ENCODE measurements at regions not wholly inside any gene's neighbourhood (a gene's known extent, or its start where the extent isn't known, plus 50 kb on each side); places are given as distances from the start of the nearest gene placed in this dataset.

DNA sequence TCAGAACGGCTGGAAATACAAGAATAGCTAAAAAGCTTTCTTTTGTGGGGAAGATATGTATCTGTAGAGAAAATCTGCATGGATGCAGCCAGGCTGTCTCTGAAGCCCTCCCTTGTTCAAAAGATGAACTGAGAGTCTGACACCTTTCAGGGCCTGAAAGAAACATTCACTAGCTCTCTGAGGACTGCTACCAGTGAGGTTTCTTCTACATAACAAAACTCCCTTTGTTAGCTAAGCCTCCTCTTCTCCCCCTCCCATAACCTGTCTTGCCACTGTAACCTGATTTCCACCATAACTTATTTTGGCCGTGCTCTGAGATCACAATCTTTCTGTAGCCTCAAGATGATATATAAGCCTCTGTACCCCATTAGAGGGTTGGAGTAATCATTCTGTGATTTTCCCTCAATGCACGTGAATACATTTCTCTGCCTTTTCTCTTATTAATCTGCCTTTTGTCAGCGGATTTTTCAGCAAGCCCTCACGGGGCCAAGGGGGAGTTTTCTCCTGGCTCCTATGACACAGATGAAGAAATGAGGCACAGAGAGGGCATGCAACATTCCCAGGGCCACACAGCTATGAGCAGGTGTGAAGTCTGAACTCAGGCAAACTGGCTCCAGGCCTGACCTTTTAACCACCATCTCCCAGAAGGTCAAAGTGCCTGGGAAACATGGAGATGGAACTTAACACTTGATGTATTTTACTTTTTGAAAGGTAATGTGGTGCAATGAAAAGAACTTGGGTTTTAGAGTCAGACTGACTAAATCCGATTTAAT is 161.6 kb upstream of the PRDX4 start:
- Histone ChIP-seq H2BK5ac (ENCODE audit: low read depth, low read length, poor library complexity, severe bottlenecking) (no peak overlapping the region), H2BK20ac (ENCODE audit: low read depth, low read length) (no peak overlapping the region), H3K56ac (ENCODE audit: extremely low read depth, insufficient read depth, low read length) (no peak overlapping the region), H3K27me3 (ENCODE audit: control insufficient read depth, insufficient read depth, low read length) (no peaks in the 10 kb centered on the region), H3K18ac (ENCODE audit: low read depth, low read length) (no peak overlapping the region), H4K5ac (ENCODE audit: low read depth, low read length) (no peak overlapping the region), H2BK15ac (ENCODE audit: low read depth, low read length) (no peak overlapping the region), H2AK5ac (ENCODE audit: low read depth, low read length) (no peak overlapping the region), H3K9ac (ENCODE audit: low read depth, low read length) (no peak overlapping the region), H2BK120ac (ENCODE audit: low read depth, low read length) (no peak overlapping the region), H3K27ac (ENCODE audit: insufficient read depth, low read length) (no peak overlapping the region), H3K4me2 (ENCODE audit: low read depth, low read length) (no peak overlapping the region), H3K14ac (replicated peaks; ENCODE audit: low read depth, low read length) (no peak overlapping the region), H3K9me3 (ENCODE audit: control insufficient read depth, insufficient read depth, low read length) (no peaks in the 10 kb centered on the region), H3K4me3 (ENCODE audit: insufficient read depth, low read depth, low read length) (no peak overlapping the region), H3K23ac (ENCODE audit: low read depth, low read length) (no peak overlapping the region), H3K9me1 (ENCODE audit: insufficient read depth, low read length) (no peaks in the 10 kb centered on the region), H3K4me1 (ENCODE audit: control insufficient read depth, insufficient read depth, low read length) (no peaks in the 10 kb centered on the region), H3K36me3 (ENCODE audit: control insufficient read depth, insufficient read depth, low read length) (no peaks in the 10 kb centered on the region), H4K8ac (ENCODE audit: low read depth in 2 of 2, low read length in 2 of 2) (no peak overlapping the region), H4K91ac (ENCODE audit: insufficient read depth, low read depth, low read length) (no peak overlapping the region), H4K20me1 (ENCODE audit: insufficient read depth, low read length) (no peaks in the 10 kb centered on the region), H2AK9ac (replicated peaks; ENCODE audit: low read depth, low read length, poor library complexity) (no peak overlapping the region), H3K4ac (ENCODE audit: low read depth, low read length) (no peak overlapping the region), H2AFZ (replicated peaks; ENCODE audit: low read length, poor library complexity) (no peak overlapping the region), H3K79me1 (ENCODE audit: low read depth in 1 of 2, low read length in 2 of 2) (no peaks in the 10 kb centered on the region)
- intact Hi-C loops (cut with micrococcal nuclease) (no loop called here), dilution Hi-C loops (cut with HindIII; ENCODE audit: low sequenced_read_pairs, unreplicated experiment) (no loop called here), in situ Hi-C loops (cut with MboI; ENCODE audit: low sequenced_read_pairs) (no loop called here)
- CTCF ChIA-PET = no interaction called here
- no peak for ATAC-seq (ENCODE audit: low read depth)
- no CpG with 5 or more reads among the region's 6 CpGs for WGBS, 2 experiments (ENCODE audit: extremely low coverage in 2 of 2, insufficient read length in 1 of 2)
- POLR2A ChIA-PET (ENCODE audit: unreplicated experiment) = no interaction called here
- no peak for DNase-seq
- TF ChIP-seq RFX5 (IDR thresholded peaks at IDR 0.05; ENCODE audit: low read depth, low read length) (no peak), SMC3 (IDR thresholded peaks at IDR 0.05; ENCODE audit: low read depth, low read length) (no peak), MAZ (IDR thresholded peaks at IDR 0.05; ENCODE audit: borderline replicate concordance, low read depth, low read length) (no peak), MAFK (IDR thresholded peaks at IDR 0.05; ENCODE audit: low read depth, low read length) (no peak), MXI1 (IDR thresholded peaks at IDR 0.05; ENCODE audit: borderline replicate concordance, low read depth, low read length) (no peak), CEBPB (IDR thresholded peaks at IDR 0.05; ENCODE audit: low read depth, low read length) (no peak), RAD21 (IDR thresholded peaks at IDR 0.05; ENCODE audit: low read length) (no peak), USF2 (IDR thresholded peaks at IDR 0.05; ENCODE audit: low read depth, low read length) (no peak), CHD1 (IDR thresholded peaks at IDR 0.05; ENCODE audit: low read depth, low read length) (no peak), POLR2A (IDR thresholded peaks at IDR 0.05; ENCODE audit: low read depth, low read length) (no peak), FOS (IDR thresholded peaks at IDR 0.05; ENCODE audit: low read depth, low read length) (no peak), NFE2L2 (IDR thresholded peaks at IDR 0.05; ENCODE audit: low read depth, low read length) (no peak), ELK1 (IDR thresholded peaks at IDR 0.05; ENCODE audit: borderline replicate concordance, low read depth, low read length) (no peak), BHLHE40 (IDR thresholded peaks at IDR 0.05; ENCODE audit: low read depth, low read length) (no peak), RCOR1 (IDR thresholded peaks at IDR 0.05; ENCODE audit: insufficient replicate concordance, low read length) (no peak)
- TF ChIP-seq, protein P1, sequence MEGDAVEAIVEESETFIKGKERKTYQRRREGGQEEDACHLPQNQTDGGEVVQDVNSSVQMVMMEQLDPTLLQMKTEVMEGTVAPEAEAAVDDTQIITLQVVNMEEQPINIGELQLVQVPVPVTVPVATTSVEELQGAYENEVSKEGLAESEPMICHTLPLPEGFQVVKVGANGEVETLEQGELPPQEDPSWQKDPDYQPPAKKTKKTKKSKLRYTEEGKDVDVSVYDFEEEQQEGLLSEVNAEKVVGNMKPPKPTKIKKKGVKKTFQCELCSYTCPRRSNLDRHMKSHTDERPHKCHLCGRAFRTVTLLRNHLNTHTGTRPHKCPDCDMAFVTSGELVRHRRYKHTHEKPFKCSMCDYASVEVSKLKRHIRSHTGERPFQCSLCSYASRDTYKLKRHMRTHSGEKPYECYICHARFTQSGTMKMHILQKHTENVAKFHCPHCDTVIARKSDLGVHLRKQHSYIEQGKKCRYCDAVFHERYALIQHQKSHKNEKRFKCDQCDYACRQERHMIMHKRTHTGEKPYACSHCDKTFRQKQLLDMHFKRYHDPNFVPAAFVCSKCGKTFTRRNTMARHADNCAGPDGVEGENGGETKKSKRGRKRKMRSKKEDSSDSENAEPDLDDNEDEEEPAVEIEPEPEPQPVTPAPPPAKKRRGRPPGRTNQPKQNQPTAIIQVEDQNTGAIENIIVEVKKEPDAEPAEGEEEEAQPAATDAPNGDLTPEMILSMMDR (conservative IDR thresholded peaks at IDR 0.05; ENCODE audit: low read depth, low read length) = no peak
- no TSS peak for BruUV-seq (replicated peaks)
